UCSD-AML1 (cell line): ENCODE measurements at regions not wholly inside any gene's neighbourhood (a gene's known extent, or its start where the extent isn't known, plus 50 kb on each side); places are given as distances from the start of the nearest gene placed in this dataset.

Experiments used
- DNase-seq: peaks from one replicate; lab custom pipeline; 2025; ENCODE audit not compliant: unreplicated experiment; lab: John Stamatoyannopoulos, UW

DNA sequence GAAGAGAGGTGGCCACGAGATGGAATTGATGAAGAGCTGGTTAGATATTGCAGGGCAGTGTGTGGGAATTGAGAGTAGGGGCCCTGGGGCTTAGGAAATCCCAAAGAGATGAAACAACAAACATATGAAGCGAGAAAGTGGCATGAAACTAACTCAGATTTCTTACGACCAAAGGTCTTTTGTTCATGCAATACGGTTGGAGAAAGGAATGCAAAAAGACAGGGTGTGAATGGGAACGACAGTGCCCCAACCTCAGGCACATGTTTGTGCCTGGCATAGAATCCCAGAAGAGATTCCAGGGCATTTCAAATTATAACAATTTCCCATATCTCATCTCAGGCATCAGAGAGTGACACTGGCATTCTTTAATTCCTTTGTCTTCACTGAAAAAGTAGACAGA lies 199.2 kb downstream of the ACTL7B start:
- DNase-seq = no peak

DNA sequence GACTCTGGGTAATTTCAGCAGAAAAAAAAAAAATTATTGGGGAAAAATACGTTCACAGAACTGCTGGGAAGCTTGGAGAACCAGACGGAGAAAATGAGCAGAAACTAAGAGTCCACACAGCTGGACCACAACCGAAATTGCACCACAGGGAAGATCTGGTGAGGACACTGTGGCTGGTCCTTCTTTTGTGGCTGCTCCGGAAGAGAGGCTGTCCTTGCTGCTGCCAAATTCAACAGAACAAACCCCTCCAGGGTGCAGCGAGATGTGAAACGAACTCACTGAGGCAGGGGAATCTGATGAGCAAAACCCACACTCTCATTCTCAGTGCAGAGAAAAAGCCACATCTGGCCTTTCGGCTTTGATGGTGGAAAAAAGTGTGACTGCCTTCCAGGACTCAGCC lies 200.0 kb downstream of the ACTL7B start:
- DNase-seq = no peak

DNA sequence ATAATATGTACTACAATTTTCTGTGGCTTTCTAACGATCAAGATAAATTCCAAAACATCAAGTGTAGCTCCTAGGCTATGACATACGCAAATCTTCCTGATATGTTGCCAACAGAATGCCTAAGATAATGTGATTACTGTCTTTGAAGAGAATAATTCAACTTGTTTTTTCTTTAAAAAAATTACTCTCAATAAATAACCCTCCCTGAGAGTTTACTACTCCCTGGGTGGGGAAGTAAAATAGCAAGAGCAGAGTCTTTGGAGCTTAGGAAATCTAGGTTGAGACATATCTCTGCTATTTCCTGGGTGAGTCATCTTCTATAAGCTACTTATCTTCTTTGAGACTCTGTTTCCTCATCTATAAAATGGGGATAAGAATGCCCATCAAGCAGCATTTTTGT lies 201.2 kb downstream of the ACTL7B start:
- no peak for DNase-seq

DNA sequence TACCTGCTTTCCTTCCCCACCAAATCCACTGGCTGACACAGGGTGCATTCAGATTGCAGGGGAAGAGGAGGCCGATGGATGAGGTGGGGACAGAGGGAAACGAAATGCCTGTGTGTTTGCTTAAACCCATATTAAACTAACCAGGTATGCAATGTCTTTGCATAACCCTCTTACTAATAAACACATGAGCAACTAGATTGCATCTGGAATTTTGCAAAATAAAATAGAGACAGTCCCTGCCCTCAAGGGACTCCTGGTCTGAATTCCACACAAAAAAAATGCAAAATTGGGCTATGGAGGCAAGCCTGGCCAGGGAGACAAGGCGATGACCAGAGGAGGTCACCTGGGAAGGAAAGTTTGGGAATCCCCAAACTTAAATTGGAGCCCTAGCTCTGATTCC lies 202.9 kb downstream of the ACTL7B start:
- DNase-seq = no peak

DNA sequence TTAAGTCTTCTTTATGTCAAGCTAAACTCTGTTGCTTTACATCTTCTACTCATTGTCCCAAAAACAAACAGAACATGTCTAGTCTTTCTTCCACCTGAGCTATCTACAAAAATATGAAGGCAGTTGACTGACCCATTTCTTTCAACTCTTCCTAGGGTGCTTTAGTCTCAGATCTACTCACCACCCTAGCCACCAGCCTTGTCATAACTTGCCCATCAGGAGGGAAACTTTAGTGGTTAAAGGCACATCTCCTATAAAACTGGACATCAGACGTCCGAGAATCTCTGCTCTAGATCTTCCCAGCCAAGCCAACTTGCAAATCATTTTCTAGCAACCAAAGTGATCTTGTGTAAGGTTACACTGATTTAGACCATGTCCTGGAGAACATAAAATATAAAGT lies 205.0 kb downstream of the ACTL7B start:
- no peak for DNase-seq

DNA sequence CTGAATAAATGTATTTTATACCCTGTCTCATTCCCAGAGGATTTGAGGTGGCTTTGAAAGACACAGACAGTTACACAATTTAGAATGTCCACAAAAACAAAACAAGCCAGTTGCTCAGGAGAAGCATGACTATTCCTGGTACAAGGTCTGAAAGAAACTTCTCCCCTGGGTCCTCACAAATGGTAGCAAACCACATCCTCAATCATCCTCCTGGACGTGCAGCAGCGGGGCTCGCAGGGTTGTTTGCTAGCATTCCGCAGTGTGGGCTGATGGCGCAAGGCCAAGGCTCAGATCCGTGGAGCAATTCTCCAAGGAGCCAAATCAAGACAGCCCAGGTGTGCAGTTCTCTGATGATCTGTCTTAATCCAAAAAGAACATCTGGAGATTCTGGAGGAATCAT lies 210.3 kb downstream of the ACTL7B start:
- DNase-seq = peak; percentile 49

DNA sequence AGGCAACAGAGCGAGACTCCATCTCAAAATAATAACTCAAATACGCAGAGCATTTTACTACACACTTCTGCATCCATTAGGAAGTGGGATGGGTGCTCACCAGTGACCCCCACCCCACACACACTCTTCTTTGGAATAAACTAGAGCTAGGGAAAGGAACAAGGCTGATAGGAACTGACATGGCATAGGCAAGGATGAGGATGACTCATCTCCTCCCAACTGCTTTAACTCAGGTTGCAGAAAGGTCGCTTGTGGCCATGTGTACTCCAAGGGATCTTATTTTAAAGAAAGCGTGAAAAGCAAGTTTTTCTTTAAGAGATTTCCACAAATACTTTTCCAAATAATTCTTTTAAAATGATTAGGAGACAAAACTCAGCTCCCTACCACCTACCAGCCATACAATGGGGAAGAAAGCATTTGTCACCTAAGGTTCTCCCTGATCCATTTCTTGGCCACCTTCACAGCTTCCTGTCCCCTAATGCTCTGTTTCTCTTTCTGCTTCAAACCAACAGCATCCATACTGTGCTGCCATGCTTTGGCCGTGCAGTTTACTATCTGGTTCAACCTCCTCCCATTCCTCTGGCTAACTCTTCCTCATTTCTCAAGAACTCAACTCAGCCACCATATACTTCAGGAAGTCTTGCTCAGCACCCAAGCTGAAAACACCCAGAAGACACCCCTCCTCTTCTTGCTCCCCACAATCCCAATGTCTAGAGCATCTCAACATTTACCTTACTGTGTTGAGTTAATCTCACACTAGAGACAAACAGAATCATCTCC lies 211.9 kb downstream of the ACTL7B start:
- no peak for DNase-seq

DNA sequence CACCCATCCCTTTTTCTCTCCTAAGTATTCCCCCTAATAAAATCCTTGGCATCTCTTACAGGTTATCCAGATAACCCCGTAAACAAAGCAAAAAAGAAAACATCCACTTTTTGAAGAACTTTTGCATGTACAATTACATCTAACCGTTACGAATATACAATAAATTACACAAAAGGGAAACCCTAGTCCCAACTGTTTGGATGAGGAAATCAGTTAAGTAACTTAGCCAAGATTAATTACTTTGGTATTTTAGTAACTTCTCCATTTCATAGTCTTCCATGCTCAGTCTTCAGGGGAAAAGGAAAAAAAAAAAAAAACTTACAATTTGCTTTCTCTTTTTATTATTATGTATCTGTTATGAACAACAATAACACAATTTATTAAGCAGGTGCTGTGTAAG lies 212.9 kb downstream of the ACTL7B start:
- no peak for DNase-seq

DNA sequence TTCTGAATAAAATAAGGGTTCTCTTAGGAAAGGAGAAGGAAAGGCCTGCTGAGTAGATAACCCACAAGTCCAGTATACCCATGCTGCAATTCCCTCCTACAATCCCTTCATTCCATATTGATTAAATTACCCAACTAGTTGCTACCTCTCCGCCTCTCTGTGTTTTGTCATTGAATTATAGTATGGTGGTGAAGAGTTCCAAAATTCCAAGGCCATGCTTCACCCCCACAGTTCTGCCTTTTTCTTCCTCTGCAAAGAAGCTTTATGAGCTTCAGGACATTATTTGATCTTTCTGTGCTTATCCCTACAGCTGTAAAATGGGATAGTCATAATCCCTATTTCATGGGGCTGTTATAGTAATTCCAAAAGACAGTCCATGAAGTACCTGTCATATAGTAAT lies 215.6 kb downstream of the ACTL7B start:
- DNase-seq = no peak

DNA sequence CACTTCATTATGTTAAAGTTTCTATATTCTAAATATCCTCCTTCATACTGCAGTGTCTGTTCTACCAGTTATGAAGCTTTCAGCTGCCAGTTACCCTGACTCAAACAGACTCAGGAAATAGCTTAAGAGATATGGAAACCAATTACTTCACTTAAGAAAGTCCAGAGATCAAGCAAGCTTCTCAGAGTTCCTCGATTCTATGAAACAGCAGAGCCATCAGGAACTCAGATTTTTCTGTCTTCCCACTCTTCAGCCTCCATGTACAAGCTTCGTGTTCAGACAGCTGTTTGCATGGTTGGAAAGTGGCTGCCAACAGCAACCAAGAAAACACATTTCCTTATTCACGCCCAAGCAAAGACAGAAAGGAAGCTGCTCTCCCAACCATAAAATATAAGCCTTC lies 216.1 kb downstream of the ACTL7B start:
- DNase-seq = no peak

DNA sequence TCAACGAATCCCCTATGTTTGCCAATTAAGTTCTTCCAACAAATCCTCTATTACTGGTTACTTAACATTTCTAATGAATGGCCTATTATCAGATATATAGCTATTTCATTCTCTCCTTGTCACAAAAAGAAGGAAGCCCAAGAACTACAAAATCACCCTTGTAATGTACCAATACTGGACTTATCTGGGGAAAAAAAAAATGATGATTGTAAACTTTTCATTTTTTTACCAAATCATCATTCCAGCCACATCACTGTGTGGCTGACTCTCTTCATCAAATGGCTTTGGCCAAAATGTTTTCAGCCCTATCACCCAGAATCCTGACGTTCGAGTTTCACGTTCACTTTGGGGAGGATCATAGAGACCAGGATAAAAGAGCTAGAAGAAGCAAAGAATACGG lies 216.7 kb downstream of the ACTL7B start:
- DNase-seq = no peak

DNA sequence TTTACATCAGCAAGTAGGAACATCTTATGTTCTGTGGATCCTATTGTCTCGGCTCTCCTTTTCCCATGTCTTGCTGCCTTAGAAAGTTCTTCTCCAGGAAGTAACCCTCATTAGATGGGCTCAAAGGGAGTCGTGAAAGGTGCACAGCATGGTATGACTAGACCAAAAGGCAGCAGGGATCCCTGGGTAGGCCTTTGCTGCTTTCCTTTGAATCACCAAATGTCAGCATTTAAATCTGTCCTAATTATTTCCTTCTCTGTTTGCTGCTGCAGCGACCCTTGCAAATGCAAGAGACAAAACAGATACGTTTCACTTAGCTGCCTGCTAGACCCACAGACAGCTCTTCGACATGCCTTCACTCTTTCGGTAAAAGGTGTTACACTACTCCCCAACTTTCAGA lies 218.4 kb downstream of the ACTL7B start:
- no peak for DNase-seq

DNA sequence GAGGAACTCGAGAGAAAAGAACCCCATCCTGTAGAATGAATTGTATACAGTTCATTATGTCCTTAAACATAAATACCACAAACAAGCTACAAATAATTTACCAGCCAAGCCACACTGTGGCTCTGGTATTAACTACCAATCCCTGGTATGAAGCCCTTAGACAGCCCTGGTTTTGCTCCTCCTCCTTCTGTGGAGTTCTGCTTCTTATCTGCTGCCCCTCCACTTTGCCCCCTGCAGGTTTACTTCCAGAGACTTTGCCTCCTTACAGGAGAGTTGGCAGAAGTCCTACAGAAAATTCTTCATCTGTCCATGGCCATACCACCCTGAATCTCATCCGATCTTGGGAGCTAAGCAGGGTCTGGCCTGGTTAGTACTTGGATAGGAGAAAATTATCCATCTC lies 219.8 kb downstream of the ACTL7B start:
- DNase-seq = no peak

DNA sequence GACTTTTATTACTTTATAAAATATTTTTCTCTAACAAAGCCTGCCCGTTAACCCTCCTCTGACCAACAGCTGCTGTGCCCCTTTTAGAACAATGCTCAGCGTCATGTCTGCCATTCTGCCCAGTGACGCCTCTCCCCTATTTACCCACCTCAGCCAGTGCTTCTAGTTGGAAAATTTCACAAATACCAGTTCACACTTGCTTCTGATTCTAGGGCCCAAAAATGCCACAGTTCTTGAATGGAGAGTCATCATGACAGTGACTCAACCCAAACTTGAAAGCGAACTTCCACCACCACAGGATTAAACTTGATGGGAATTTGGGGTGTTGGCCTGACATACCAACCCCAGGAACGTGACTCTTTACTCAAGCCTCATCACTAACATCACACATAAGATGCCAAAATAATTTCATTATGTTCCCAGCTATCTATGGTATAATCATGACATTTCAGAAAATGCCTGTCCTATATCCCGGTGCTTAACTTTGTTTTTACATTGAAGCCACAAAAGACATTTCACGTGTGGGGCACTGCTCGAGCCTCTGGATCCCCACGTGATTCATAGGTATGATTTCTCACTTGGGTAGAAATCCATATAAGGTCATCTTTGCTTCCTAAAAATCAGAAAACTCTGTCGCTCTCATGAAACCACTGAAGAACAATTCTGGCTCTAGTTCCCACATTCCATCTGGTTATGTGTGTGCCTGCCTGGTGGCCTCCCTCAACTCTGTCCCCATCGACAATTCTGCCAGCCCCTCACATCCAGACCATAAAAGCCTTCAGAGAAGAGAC lies 220.9 kb downstream of the ACTL7B start:
- DNase-seq = no peak

DNA sequence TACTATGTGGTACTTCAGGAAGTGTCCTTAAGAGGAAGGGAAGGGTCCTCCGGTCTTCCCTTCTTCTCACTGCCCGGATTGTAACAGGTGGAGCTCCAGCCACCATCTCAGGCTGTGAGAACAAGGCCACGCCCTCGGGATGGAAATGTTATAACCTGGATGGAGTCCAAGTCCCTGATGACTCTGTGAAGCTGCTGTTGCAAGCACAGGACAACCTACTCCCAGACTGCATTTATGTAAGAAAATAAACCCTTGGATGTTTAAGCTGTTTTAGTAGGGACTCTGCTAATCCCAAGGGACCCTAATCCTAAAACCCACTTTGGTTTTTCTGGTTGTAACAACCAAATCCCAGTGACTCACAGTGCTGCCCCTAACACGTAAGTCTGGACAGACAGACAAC lies 221.6 kb downstream of the ACTL7B start:
- DNase-seq = no peak

DNA sequence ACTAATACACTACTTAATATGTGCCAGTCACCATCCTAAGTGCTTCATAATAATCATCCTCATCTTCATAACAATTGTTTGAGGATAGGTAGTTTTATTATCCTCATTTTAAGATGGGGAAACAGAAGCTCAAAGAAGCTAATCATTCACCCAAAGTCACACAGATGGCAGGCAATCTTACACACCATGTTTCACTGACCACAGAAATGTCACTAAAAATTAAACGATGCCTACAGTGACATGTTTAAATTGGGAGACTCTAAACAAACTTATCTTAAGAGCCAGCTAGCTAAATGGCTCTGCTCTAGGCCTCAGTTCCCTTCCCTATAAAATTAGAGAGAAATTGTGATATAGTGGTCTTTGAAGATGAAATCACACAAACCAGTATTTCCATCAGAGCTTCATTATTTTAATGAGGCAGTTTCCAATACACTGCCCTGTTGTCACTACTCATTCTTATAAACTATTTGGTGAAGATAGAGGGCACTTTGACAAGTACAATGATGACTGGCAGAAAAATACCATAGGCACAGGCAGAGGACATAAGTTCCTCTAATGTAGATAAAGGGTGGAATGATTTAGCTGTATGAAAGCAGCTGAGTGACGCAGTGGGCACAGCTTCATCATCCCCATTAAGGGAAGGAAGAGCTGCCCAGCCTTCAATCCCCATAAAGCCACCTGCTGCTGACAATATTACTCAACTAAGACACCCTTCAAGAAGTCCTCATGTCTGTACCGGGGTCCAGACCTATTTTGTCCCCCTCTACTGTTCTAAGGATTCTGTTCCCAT lies 224.1 kb downstream of the ACTL7B start:
- DNase-seq = peak; percentile 12

DNA sequence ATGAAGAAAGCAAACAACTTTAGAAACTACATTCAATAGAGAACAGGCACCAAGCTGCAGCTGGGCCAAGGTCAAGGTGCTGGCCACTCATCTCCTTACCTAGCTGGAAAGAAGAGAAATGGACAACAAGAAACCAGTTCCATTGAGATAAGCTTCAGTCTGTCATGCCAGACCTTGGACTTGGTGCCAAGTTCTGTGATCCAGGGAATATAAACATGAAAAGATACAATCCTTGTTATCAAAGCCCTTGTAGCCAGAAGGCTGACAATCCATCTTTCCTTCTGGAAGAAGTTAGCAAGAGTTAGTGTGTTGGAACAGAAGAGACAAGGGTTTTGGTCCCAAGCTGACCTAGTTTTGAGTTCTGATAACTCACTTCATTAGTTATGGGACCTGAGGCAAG lies 227.5 kb downstream of the ACTL7B start:
- DNase-seq = no peak

DNA sequence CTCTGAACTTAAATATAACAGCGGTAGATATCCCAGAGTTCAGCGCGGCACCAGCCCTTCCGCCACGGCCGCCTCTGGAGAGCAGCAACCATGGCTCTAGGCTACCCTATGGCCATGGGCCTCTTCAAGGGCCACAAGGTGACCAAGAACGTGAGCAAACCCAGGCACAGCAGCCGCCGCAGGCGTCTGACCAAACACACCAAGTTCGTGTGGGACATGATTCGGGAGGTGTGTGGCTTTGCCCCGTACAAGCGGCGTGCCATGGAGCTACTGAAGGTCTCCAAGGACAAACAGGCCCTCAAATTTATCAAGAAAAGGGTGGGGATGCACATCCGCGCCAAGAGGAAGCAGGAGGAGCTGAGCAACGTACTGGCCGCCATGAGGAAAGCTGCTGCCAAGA lies 229.0 kb downstream of the ACTL7B start:
- DNase-seq = no peak

DNA sequence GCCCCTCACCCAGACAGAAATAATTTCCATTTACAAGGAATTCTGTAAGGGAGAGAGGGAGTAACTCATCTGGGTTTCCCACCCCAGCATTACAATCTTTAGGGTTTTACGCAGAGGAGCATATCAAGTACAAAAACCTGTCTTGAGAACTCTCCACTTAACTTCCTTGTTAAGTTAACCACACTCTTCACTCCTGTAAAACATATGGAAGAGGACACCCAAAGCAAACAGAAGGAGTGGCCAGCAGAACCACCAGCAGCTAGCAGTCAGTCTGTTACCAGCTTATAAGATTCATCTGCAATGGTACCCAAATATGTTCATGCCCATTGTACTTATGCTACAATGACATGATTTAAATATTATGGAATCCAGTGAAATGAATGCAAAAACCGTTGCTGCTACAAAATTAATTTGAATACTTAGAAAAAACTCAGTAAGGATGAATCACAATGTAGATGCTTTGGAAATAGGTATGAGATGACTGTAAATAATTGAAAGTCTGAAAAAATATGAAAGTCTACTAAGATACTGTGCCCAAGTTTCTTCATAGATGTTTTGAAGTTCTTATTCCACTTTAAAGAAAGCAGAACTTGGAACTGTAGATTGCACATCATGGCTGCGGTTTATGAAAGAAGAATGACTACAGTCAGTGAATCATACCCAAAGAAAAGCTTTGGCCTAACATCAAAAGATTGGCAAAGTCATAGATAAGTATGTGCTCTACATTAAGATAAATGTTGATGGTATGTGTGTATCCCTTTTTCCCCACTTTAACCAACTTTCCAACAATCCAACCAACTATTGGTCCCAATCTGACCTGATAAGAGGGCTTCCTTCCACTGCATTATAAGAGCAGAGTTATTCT lies 233.6 kb downstream of the ACTL7B start:
- DNase-seq = no peak

DNA sequence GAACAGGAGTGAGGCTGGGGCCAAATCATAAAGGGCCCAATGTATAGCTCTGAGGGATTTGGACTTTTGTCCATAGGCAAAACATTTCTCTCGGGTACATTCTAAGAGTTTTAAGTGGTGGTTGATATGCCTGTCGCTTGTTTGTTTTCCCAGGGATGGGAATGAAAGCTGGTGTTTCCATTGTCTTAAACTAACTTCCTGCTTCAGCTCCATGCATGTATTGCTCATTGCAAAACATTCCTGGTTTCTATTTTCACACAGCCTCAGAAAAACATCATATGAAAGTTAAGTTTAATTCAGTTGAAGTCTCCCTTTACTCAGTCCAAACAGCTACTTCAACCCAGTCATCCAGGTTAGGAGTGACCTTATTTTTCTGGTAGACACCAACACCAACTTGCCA lies 235.0 kb downstream of the ACTL7B start:
- DNase-seq = no peak
